KG1 (cell line): ENCODE measurements at regions not wholly inside any gene's neighbourhood (a gene's known extent, or its start where the extent isn't known, plus 50 kb on each side); places are given as distances from the start of the nearest gene placed in this dataset.

Experiments
- DNase-seq: peaks from one replicate; lab custom pipeline; 2025; lab: John Stamatoyannopoulos, UW

DNA sequence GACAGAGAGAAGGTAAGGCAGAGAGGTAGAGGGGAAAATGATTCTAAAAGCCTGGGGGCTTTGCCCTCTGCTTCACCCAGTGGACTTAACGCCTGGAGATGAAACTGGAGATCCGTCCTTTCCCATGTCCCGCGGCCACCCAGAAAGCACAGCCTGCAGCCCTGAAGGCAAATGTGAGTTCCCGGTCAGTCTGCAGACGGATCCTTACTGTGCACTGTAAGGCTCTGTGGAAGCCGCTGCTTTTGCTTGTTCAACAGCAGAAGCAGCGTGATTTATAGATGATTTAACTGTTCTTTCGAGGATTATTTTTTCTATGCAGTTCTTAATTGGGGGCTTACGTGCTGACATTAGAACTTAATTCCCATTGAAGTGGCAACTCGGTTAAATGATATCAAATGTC, 290.4 kb downstream of the FOXL1 start:
- no peak for DNase-seq

DNA sequence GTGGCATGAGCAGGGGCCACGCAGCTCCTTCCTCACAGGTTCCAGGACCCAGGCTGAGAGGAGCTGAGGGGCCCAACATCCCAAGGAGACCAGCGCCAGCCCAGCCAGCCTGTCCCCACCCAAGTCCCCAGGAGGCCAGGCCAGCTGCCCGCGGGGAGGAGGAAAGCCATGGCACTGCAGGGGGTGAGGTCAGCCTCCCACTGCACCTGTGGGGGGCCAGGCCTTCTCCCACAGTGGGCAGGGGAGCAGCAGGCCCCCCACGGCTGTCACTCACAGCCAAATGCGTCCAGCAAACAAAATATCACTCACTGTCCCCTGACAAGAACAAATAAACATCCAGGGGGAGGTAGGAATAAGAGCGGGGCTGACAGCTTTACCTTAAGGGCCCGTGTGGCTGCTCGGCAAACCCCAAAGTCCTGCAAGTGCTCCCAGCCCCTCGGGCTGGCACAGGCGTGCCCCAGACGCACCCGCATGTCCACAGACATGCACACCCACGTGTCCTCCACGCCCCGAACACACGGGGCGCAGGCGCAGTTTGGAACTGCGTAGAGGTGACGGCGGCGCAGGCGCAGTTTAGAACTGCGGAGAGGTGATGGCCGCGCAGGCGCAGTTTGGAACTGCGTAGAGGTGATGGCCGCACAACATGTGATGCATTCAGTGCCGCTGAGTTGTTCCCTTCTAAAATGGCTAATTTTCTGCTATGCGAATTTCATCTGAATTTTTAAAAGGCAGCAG, 291.1 kb downstream of the FOXL1 start:
- no peak for DNase-seq

DNA sequence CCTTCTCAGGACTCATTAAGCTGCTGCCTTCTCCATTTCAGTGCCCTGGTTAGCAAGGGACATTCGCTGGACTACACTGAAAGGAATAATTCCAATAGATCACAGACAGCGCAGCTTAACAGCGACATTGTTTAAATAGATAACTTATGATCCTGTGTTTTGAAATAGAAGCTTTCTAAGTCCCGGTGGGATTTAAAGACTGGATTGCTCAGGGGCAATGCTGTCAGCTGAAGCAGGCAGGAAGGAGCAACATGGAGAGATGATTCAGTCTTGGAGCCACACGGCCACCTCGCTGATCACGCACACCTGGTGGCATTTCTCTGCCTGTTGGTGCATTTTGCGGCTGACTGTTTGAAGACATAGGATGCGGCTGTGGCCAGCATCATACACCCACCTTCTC, 292.0 kb downstream of the FOXL1 start:
- no peak for DNase-seq

DNA sequence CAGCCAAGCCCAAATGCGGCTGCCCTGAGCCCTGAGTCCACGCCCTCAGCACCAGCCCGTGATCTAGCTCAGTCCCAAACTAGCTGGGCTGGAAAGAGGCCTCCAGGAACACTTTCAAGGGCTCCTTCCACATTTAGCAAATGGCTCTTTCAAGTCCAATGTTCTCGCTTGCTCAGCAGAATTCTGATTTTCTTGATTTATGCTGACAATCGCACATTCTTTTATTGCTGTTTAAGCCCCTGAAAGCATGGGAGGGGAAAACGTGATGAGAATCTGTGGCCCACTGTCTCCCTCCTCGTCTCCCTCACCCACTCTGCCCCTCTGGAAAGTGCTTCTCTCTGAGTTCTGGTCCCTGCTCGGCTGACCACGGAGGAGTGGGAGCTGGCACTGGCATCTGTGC, 293.8 kb downstream of the FOXL1 start:
- no peak for DNase-seq

DNA sequence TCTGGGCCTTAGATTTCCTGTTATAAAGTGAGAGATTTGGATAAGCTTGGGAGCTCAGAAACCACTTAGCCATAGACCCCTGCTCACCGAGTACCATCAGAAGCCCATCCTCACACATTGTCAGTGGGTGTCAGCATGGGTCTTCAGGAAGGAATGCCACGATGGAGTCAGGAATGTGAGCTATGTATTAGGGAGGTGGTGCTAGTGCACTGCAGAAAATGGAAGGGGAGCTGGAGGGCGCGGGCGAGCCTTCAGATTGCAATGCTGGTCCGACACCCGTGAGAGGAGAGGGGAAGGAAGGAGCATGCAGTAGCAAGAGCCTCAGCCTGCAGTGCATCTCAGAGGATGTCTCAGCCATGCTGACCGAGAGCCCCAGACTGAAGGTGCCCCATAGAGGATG, 294.5 kb downstream of the FOXL1 start:
- no peak for DNase-seq

DNA sequence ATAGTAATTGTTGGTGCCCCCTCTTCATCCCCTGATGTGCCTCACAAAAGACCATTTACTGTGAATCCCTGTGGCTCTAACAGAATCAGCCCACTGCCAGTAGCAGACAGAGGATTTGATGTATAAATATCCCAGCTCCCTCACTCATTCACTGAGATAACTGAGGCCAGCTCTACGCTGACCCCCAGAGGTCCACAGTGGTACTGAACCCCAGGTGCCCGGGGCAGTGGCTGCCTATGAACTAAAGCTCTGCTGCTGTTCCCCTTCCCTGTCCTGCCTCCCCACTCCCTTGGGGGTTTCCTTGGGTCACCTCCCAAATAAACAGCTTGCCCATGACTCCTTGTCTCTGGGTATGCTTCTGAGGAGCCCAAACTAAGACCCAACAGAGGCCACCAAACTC, 295.8 kb downstream of the FOXL1 start:
- DNase-seq: no peak

DNA sequence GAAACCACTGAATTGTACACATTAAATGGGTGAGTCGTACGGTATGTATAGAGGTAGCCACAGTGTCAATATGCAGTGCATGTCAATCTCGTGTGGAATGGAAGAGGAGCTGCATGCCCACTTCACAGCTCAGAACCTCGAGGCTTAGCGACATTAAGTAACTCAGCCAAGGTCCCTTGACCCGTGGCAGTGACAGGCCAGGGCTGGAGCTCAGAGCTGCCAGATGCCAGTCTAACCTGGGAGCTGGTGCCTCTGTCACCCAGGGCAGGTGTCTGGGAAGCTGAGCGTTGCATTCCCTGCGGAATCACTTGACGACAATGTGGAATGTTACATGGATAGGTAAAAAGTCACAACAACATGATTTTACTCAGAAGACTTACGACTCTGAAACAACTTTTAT, 298.1 kb downstream of the FOXL1 start:
- no peak for DNase-seq

DNA sequence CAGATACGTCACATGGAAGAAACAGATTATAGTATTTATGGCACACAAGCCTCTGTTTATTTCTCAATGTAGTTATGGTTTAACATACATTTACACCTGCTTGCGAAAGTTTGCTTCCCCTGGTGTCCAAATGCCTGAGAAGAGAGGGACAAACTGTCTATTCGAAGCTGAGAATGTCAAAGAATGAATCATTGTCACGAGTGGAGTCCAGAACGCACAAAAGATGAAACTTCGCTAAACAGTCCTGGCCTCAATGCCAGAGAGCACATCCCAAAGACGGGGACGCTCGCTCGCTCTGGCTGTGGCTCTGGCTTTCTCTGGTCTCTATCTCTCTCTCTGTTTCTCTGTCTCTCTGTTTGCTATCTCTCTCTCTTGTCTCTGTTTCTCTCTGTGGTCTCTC, 298.8 kb downstream of the FOXL1 start:
- DNase-seq: no peak

DNA sequence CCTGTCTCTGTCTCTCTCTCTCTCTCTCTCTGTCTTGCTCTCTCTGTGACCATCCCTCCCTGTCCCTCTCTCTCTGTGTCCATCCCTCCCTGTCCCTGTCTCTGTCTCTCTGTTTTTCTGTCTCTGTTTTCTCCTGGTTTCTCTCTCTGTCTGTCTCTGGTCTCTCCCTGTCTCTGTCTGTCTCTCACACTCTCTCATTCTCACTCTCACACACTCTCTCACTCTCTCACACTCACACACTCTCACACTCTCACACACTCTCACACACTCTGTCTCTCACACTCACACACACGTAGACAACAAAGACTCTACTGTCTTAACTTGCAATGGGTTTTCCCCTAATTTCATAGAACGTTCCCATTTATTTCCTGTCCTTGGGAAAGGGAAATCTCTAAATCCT, 299.5 kb downstream of the FOXL1 start:
- DNase-seq: no peak

DNA sequence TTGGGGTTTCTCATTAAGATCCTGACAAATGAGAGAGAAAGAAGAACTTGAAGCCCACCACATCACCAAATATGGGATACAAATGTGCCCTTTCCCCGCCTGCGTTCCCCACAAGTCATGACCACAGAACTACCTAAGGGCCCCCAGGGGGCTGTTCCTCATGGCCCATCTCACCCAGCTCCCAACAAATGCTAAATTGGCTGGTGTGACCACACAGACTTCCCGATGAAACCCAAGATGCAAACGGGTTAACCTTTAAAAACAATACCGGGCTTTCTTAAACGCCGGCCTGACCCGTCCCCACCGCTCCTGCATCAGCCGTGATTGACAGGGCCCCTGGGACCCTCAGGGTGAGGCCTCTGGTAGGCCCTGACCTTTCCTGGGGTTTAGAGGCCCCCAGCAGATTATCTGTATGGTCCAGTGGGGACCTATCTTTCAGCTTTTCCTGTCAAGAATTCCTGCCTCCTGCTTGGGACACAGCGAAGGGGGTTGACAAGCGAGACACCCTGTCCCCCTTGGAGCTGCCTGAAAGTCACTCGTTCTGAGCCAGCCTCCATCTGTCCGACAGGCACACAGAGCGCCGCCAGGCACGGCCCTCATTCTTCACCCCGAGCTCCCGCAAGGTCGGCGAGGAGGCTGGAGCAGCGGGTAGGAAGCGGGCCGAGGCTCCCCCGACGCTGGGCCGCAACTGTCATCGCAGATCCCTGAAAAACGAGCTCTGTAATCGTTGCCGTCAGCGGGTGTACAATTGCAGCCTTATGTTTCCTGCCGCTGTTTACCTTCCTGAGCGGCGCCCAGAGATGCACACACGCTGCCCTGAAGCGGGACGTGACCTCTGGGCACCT, 300.1 kb downstream of the FOXL1 start:
- no peak for DNase-seq

DNA sequence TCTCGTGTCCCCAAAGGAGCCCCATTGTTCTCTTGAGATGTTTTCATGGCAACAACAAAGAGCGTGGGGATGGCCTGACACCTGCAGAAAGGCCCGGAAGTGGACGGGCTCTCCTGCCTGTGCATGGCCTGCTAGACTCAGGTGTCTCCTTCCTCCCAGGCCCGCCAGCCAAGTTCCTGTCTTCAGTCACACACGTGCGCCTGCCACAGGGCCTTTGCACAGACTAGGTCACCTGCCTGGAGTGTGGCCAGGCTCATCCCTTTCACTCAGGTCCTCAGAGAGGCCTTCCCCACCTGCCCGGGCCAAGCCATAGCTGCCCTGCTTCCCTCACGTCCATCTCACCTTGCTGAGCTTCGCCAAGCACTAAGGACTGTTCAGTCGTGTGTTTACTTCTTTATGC, 300.9 kb downstream of the FOXL1 start:
- DNase-seq: no peak

DNA sequence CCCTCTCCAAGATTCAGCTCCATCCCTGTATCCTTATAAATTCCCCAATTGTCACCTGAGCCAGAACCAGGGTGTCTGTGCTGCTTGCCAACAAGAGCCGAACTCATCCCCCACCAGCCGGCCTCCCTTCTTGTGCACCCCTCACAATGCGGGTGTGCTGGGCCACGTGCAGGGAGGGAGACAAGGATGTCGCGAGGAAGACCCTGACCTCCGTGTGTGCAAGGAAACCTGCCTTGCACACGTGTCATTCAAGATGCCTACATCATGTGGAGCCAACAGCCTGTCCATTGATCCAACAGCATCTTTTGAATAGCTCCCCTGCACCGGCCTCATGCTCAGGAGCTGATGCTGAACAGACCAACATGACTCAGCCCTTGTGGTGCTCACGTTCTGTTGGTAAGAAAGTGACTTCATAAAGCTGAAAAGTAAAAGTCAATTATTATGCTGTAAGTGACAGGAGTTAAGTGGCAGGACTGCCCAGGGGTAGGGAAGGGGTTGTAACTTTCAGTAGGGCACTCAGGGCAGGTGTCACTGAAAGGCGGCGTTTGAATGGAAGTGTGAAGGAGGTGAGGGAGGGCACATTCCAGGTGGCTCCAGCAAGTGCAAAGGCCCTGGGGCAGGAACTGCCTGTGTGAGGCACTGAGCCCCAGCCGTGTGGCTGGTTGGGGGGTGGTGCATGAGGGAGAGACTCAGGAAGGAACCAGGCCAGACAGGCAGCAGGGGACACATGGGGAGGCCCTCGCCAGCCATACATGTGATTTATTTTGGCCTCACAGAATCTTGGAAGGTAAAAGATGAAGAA, 302.2 kb downstream of the FOXL1 start:
- DNase-seq: no peak

DNA sequence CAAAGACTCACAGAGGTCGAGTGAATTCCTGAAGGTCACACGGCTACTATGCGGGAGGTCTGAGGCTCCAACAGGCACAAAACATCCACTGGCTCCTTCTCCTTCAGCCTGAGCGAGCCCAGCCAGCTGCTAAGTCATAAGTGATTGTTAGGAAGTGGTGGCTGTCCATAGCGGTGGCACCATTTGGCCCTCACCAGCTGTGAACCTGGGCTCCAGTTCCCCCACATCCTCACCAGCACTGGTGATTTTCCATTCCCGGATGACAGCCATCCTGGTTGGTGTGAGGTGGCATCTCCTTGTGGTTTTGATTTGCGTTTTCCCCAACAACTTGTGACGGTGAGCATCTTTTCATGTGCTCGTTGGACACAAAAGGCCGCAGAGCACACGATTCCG, 302.8 kb downstream of the FOXL1 start:
- DNase-seq: no peak

DNA sequence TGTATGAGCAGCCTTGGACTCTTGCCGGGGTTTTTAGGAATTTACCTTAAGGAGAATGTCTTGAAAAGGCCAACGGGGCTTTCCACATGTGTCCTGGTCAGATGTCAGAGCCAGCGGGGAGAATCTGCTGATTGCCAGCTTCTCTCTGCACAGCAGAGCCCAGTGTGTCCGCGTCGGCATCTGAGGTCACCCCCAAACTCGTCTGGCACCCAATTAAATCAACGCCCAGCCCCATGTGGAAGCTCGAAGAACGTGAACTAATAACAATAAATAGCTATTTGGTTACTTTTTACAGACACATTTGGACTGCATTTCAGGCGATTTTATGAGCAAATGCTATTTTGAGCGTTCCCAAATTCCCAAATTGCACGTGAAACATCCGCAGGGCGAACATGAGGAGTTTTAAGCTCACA, 303.5 kb downstream of the FOXL1 start:
- DNase-seq: no peak

DNA sequence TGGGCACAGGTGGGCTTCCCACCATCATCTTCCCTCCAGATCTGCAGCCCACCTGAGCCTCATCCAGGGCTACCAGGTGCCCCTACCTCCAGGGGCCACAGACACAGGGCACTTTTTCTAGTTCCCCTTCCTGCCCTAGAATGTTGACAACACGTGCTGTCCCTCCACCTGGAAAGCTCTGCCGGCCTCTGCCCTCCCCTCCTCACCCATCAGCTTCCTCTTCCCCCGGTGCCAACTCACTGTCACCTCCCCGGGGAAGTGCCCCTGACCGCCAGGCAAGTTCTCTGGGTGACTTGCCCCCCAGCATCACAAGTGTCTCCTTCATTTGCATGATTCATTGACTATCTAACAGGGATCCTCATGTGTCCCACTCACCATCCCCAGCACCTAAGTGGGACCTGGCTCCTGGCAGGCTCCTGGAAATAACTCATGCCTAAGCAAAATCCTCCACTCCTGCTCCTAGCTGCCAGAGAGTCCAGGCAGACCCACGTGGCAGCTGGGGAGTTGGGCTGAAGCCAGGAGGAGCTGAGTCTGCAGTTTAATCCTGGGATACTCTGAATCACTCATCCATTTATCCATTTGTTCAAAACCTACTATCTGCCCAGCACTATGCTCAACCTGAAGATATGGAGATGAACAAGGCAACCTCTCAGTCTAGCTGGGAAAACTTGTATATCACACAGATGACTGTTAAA, 304.4 kb downstream of the FOXL1 start:
- DNase-seq: no peak

DNA sequence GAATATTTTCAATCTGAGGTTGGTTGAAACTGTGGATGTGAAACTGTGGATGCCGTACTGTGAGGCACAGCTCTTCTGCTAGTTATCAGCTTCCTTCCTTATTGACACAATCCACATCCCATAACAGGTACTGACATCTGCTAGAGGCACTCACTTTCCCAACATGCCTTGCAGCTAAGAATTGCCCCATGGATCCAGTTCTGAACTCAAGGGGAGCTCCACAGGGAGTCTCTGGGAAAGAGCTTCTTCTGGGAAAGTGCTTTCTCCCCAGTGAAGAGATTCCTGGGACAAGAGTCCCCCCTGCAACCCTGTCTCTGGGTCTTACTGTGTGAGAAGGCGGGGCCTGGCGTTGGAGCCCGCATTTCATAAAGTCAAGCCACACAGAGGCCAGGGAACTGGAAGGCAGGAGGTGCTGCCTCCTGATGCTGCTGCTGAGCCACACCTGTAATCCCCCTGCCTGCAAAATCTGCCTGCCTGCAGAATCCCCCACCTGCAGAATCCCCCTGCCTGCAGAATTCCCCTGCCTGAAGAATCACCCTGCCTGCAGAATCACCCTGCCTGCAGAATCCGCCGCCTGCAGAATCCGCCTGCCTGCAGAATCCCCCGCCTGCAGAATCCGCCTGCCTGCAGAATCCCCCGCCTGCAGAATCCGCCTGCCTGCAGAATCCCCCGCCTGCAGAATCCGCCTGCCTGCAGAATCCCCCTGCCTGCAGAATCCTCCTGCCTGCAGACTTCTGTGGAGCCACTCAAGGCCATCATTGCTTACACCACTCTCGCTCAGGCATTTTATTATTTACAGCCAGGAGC, 305.4 kb downstream of the FOXL1 start:
- DNase-seq: no peak

DNA sequence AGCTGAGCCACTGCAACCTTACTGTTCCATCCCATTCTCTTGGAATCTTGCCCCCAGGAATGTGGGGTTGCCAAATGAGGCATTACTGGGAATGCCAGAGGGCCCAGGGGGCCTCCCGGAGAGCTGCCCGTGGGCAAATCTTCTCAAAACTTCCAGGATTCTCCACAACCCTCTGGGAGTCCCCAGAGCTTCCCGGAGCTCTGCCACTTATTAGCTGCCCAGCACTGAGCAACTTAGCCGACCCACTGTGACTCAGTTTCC, 306.0 kb downstream of the FOXL1 start:
- DNase-seq: no peak

DNA sequence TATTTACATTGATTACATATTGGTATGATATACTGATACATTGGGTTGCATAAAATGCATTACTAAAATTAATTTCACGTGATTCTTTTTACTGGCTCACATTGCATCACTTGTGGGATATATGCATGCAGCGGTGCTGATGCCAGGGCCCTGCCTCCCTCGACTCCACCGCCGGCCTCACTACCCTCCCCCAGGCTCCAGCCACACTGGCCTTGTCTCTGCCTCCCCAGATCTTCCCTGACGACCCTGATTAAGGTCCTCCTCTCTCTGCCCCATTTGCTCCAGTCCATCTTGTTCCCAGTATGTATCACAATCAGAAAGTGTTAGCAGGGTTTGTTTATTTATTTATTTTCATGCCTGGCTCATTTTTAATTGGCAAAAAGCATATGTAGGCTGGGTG, 306.8 kb downstream of the FOXL1 start:
- DNase-seq: no peak

DNA sequence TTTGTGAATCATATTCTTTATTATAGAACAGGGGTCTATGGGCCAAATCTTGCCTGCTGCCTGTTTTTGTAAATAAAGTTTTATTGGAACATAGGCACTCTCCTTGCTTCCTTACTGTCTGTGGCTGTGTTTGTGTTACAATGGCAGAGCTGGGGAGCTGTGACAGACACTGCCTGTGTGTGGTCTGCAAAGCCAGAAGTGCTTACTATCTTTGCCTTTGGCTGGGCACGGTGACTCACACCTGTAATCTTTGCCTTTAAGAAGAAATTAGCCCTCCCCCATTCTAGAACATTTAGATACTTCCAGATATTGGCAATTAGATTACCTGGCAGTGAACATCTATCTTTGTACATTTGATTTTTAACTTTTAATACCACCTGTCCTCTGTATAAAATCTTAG, 308.3 kb downstream of the FOXL1 start:
- no peak for DNase-seq

DNA sequence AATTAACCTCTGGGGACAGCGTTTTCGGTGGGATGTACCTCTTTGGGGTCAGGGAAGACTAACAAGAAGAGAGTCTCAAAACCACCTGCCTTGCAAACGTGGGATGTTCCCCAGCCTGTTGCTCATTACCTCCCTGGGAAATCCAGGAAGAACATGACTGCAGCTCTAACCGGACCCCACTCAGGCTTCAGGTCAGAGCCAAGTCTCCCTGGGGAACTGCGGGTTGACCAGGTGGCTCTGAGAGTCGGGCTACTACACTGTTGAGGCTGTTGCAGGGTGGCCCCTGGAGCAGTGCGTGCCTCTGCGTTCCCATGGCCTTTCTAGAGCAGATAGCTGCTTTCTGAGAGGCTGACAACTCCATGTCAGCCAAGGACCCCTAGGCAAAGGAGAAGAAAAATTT, 309.1 kb downstream of the FOXL1 start:
- no peak for DNase-seq

DNA sequence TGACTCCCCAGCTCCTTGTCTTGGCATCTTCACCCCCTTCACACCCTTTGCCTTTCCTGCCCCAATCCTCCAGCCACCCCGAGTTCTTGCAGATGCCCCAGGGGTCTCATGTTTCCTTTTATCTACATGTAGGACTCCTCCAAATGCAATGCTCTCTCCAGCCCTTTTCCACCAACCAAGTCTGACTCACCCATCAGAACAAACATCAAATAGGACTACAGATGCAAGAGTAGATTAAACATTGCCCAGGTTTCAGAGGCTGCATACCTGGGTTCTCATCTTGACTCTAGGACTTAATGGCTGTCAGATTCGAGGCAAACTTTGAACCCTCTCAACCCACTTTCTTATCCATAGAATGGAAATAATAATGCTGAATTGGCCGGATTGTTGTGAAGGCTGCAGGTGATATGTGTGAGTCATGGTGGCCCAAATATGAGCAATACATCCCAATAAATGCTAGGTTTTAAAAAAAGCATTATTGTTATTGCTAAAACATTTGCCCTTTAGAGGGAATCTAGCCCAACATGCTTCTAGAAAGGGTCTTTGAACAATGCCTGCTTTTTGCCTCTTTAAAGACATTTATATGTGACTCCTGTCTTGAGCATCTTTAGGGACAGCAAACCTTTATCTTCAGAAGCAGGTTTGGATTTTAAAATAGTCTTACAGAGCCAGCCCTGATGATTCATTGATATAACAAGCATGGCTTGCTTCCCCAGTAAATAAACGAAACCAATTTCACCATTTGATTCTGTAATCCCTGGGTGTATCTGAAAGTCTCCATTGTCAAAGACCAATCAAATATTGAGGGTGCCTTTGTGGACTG, 310.1 kb downstream of the FOXL1 start:
- no peak for DNase-seq
